ENCODE measurements at regions not wholly inside any gene's neighbourhood (a gene's known extent, or its start where the extent isn't known, plus 50 kb on each side); places are given as distances from the start of the nearest gene placed in this dataset.

GRCh38 chr2:341912-342311, 54.0 kb upstream of the ALKAL2 start:
- Mint-ChIP-seq H3K27ac (ENCODE audit: unreplicated experiment) (no peak overlapping the region), H3K4me1 (ENCODE audit: unreplicated experiment) (peaks cover 21% of the 10 kb centered on the region), H3K27me3 (ENCODE audit: unreplicated experiment) (no peaks in the 10 kb centered on the region), H3K9me3 (ENCODE audit: unreplicated experiment) (peaks cover 13% of the 10 kb centered on the region), H3K4me3 (ENCODE audit: unreplicated experiment) (no peak overlapping the region), H3K36me3 (ENCODE audit: low read depth, unreplicated experiment) (peaks cover 14% of the 10 kb centered on the region)
- TF ChIP-seq CTCF (IDR thresholded peaks at IDR 0.05; ENCODE audit: unreplicated experiment): no peak
- no peak for DNase-seq (ENCODE audit: low spot score)

GRCh38 chr2:341017-341542, 53.2 kb upstream of the ALKAL2 start:
- no peak for TF ChIP-seq CTCF (IDR thresholded peaks at IDR 0.05; ENCODE audit: unreplicated experiment)
- peaks cover 16% of the 10 kb centered on the region for H3K9me3 Mint-ChIP-seq (ENCODE audit: unreplicated experiment)

More at GRCh38 chr2:341017-341542, 53.2 kb upstream of the ALKAL2 start:
- Mint-ChIP-seq H3K36me3 (ENCODE audit: low read depth, unreplicated experiment) (peaks cover 16% of the 10 kb centered on the region), H3K4me1 (ENCODE audit: unreplicated experiment) (peaks cover 21% of the 10 kb centered on the region), H3K27ac (ENCODE audit: unreplicated experiment) (no peak overlapping the region), H3K4me3 (ENCODE audit: unreplicated experiment) (no peak overlapping the region), H3K27me3 (ENCODE audit: unreplicated experiment) (no peaks in the 10 kb centered on the region)
- no peak for DNase-seq (ENCODE audit: low spot score)

Measured in endothelial cell (in vitro differentiated cells).